ENCODE measurements at regions not wholly inside any gene's neighbourhood (a gene's known extent, or its start where the extent isn't known, plus 50 kb on each side); places are given as distances from the start of the nearest gene placed in this dataset.
A peak's percentile ranks its signal among the peaks of the same experiment; 100 is the strongest.
"Not testable (repeated sequence)": the region's sequence is repeated elsewhere in the genome, so short reads cannot be mapped to it uniquely, and the experiment has no call there.

- intact Hi-C loops (cut with DNase I): no loop called here
Observed at GRCh38 chr6:51007237-51007636, 188.6 kb downstream of the TFAP2B start.

GRCh38 chr6:51008693-51009092 is 190.0 kb downstream of the TFAP2B start:
- H3K9ac ChIP-seq (ENCODE audit: low read length in 3 of 3); DNase-seq; intact Hi-C loops (cut with DNase I); H3K27ac ChIP-seq (ENCODE audit: low read depth in 2 of 2, low read length in 2 of 2); H3K4me1 ChIP-seq (ENCODE audit: control insufficient read depth in 2 of 3, insufficient read depth in 2 of 3, low read depth in 1 of 3, low read length in 3 of 3); H3K4me3 ChIP-seq (ENCODE audit: low read length in 3 of 3); H3K9me3 ChIP-seq (ENCODE audit: control insufficient read depth in 2 of 3, insufficient read depth in 1 of 3, low read length in 3 of 3); H3K27me3 ChIP-seq (ENCODE audit: control insufficient read depth, insufficient read depth, low read length); H3K36me3 ChIP-seq (ENCODE audit: control insufficient read depth in 2 of 3, insufficient read depth in 3 of 3, low read length in 3 of 3); FAIRE-seq: not testable (repeated sequence)

More at GRCh38 chr6:51007237-51007636, 188.6 kb downstream of the TFAP2B start:
- TF ChIP-seq CTCF (IDR thresholded peaks at IDR 0.05; ENCODE audit: borderline replicate concordance, extremely low read depth, insufficient read depth): no peak
- no peak overlapping the region for H3K4me3 ChIP-seq (ENCODE audit: low read length in 3 of 3)
- H3K27ac ChIP-seq (ENCODE audit: low read depth in 2 of 2, low read length in 2 of 2): no peak overlapping the region
- no peaks in the 10 kb centered on the region for H3K27me3 ChIP-seq (ENCODE audit: control insufficient read depth, insufficient read depth, low read length)
- no peaks in the 10 kb centered on the region for H3K4me1 ChIP-seq (ENCODE audit: control insufficient read depth in 2 of 3, insufficient read depth in 2 of 3, low read depth in 1 of 3, low read length in 3 of 3)
- no peaks in the 10 kb centered on the region for H3K36me3 ChIP-seq (ENCODE audit: control insufficient read depth in 2 of 3, insufficient read depth in 3 of 3, low read length in 3 of 3)
- no peak overlapping the region for H3K9ac ChIP-seq (ENCODE audit: low read length in 3 of 3)
- DNase-seq: no peak
- FAIRE-seq: no peak
- no peaks in the 10 kb centered on the region for H3K9me3 ChIP-seq (ENCODE audit: control insufficient read depth in 2 of 3, insufficient read depth in 1 of 3, low read length in 3 of 3)

- no peaks in the 10 kb centered on the region for H3K9me3 ChIP-seq (ENCODE audit: control insufficient read depth in 2 of 3, insufficient read depth in 1 of 3, low read length in 3 of 3)
- H3K27ac ChIP-seq (ENCODE audit: low read depth in 2 of 2, low read length in 2 of 2): no peak overlapping the region
- no peaks in the 10 kb centered on the region for H3K4me1 ChIP-seq (ENCODE audit: control insufficient read depth in 2 of 3, insufficient read depth in 2 of 3, low read depth in 1 of 3, low read length in 3 of 3)
- FAIRE-seq (peak; percentile 77), DNase-seq (no peak)
- H3K9ac ChIP-seq (ENCODE audit: low read length in 3 of 3): no peak overlapping the region
- no peaks in the 10 kb centered on the region for H3K36me3 ChIP-seq (ENCODE audit: control insufficient read depth in 2 of 3, insufficient read depth in 3 of 3, low read length in 3 of 3)
- intact Hi-C loops (cut with DNase I): no loop called here
- no peaks in the 10 kb centered on the region for H3K27me3 ChIP-seq (ENCODE audit: control insufficient read depth, insufficient read depth, low read length)
- no peak for TF ChIP-seq CTCF (IDR thresholded peaks at IDR 0.05; ENCODE audit: borderline replicate concordance, extremely low read depth, insufficient read depth)
- no peak overlapping the region for H3K4me3 ChIP-seq (ENCODE audit: low read length in 3 of 3)
Observed at GRCh38 chr6:51013376-51013775, 194.7 kb downstream of the TFAP2B start.

GRCh38 chr6:51015394-51015793 is 196.7 kb downstream of the TFAP2B start:
- H3K9me3 ChIP-seq (ENCODE audit: control insufficient read depth in 2 of 3, insufficient read depth in 1 of 3, low read length in 3 of 3): no peaks in the 10 kb centered on the region
- no peak overlapping the region for H3K27ac ChIP-seq (ENCODE audit: low read depth in 2 of 2, low read length in 2 of 2)
- intact Hi-C loops (cut with DNase I): no loop called here
- no peaks in the 10 kb centered on the region for H3K4me1 ChIP-seq (ENCODE audit: control insufficient read depth in 2 of 3, insufficient read depth in 2 of 3, low read depth in 1 of 3, low read length in 3 of 3)
- DNase-seq (no peak), FAIRE-seq (no peak)
- H3K4me3 ChIP-seq (ENCODE audit: low read length in 3 of 3): no peak overlapping the region
- no peaks in the 10 kb centered on the region for H3K27me3 ChIP-seq (ENCODE audit: control insufficient read depth, insufficient read depth, low read length)
- TF ChIP-seq CTCF (IDR thresholded peaks at IDR 0.05; ENCODE audit: borderline replicate concordance, extremely low read depth, insufficient read depth): no peak
- no peaks in the 10 kb centered on the region for H3K36me3 ChIP-seq (ENCODE audit: control insufficient read depth in 2 of 3, insufficient read depth in 3 of 3, low read length in 3 of 3)
- H3K9ac ChIP-seq (ENCODE audit: low read length in 3 of 3): no peak overlapping the region

All from kidney (tissue), 13 donors.